ENCODE measurements at regions not wholly inside any gene's neighbourhood (a gene's known extent, or its start where the extent isn't known, plus 50 kb on each side); places are given as distances from the start of the nearest gene placed in this dataset.

DNA sequence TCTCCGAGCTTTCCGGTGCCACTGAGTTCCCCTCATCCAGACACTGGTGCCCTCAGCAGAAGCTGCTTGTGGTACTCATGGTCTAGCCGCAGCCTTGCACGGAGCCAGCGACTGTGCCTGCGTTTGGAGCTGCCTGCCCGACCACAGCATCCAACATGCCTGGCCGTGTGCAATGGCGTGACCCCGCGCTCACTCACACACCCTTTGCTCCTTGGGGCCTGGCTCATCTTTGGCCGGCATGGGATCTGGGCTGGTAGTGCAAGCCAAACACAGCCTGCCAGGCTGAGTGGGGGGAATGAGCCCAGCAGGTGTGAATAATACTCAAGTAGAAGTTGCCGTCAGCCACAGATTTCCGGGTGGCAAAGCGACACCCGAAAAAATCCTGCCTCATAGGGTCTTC is 1178.7 kb upstream of the GBE1 start:
- Histone ChIP-seq H3K9me3 (ENCODE audit: control insufficient read depth, low read length) (peaks cover 29% of the 10 kb centered on the region), H3K27ac (ENCODE audit: low read length, poor library complexity, severe bottlenecking) (no peak overlapping the region), H2AK5ac (ENCODE audit: low read length, severe bottlenecking) (no peak overlapping the region), H4K8ac (ENCODE audit: low read length) (no peak overlapping the region), H2BK5ac (ENCODE audit: low read depth, low read length, poor library complexity, severe bottlenecking) (no peak overlapping the region), H3K4me2 (ENCODE audit: low read length, poor library complexity, severe bottlenecking) (no peak overlapping the region), H3K23ac (ENCODE audit: low read length in 2 of 2) (no peak overlapping the region), H3K4me1 (ENCODE audit: control insufficient read depth, insufficient read depth, low read depth, low read length) (no peaks in the 10 kb centered on the region), H2BK120ac (ENCODE audit: low read depth, low read length) (no peak overlapping the region), H3K14ac (ENCODE audit: low read length in 2 of 2) (no peak overlapping the region), H2BK12ac (ENCODE audit: low read length in 2 of 2) (no peak overlapping the region), H3K4ac (ENCODE audit: low read depth in 1 of 2, low read length in 2 of 2) (no peak overlapping the region), H3K4me3 (ENCODE audit: insufficient read depth in 1 of 2, low read depth in 1 of 2, low read length in 2 of 2) (peak overlapping the region in 1 of 2 experiments; percentile 18), H3K9ac (ENCODE audit: low read length) (no peak overlapping the region), H2BK15ac (ENCODE audit: low read depth, poor library complexity, severe bottlenecking) (no peak overlapping the region), H3K18ac (ENCODE audit: low read depth in 1 of 2, low read length in 2 of 2) (no peak overlapping the region), H3K36me3 (ENCODE audit: control insufficient read depth in 1 of 2, insufficient read depth in 2 of 2, low read depth in 1 of 2, low read length in 2 of 2) (peaks cover 0 to 6% of the 10 kb centered on the region in 2 experiments), H2AFZ (ENCODE audit: low read depth, low read length) (no peak overlapping the region), H3K27me3 (ENCODE audit: control insufficient read depth in 1 of 2, insufficient read depth in 1 of 2, low read length in 2 of 2) (no peaks in the 10 kb centered on the region), H3K79me1 (replicated peaks; ENCODE audit: low read length, poor library complexity, severe bottlenecking) (no peaks in the 10 kb centered on the region), H4K91ac (ENCODE audit: low read length) (peak overlapping the region; percentile 3)
- no peak for DNase-seq
- WGBS = 94% methylated on average over 16 of the region's 16 CpGs

DNA sequence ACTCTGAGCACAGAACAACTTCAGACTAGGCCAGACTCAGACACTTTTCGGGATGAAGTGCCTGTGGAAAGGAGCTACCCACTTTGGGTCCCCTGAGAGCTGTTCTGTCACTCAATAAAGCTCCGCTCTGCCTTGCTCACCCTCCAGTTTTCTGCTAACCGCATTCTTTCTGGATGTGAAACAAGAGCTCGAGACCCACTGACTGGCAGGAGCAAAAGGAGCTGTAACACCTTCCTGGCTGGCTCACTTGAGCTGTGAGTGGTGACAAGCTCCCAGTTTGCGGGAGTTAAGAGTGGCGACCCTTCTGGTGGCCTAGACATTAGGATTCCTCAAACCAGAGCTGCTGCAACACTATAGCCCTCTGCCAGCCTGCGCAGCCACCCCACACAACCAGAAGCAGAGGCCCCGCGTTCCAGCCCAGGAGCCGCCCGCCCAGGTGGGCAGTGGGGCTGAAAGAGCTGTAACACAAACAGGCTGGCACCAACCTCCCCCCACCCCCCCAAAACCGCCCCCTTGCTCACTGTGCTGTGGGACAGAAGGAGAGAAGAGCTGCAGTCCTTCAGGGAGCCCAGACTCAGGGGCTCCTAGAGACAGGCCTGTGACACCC is 1178.1 kb upstream of the GBE1 start:
- Histone ChIP-seq H3K4me2 (ENCODE audit: low read length, poor library complexity, severe bottlenecking) (no peak overlapping the region), H3K4me3 (ENCODE audit: insufficient read depth in 1 of 2, low read depth in 1 of 2, low read length in 2 of 2) (no peak overlapping the region), H3K9ac (ENCODE audit: low read length) (no peak overlapping the region), H3K79me1 (replicated peaks; ENCODE audit: low read length, poor library complexity, severe bottlenecking) (no peaks in the 10 kb centered on the region), H3K4me1 (ENCODE audit: control insufficient read depth, insufficient read depth, low read depth, low read length) (no peaks in the 10 kb centered on the region), H3K9me3 (ENCODE audit: control insufficient read depth, low read length) (peaks cover 24% of the 10 kb centered on the region), H4K8ac (ENCODE audit: low read length) (no peak overlapping the region), H3K14ac (ENCODE audit: low read length in 2 of 2) (no peak overlapping the region), H3K27ac (ENCODE audit: low read length, poor library complexity, severe bottlenecking) (no peak overlapping the region), H2AFZ (ENCODE audit: low read depth, low read length) (no peak overlapping the region), H3K36me3 (ENCODE audit: control insufficient read depth in 1 of 2, insufficient read depth in 2 of 2, low read depth in 1 of 2, low read length in 2 of 2) (peaks cover 0 to 6% of the 10 kb centered on the region in 2 experiments), H2BK120ac (ENCODE audit: low read depth, low read length) (no peak overlapping the region), H3K23ac (ENCODE audit: low read length in 2 of 2) (no peak overlapping the region), H3K27me3 (ENCODE audit: control insufficient read depth in 1 of 2, insufficient read depth in 1 of 2, low read length in 2 of 2) (no peaks in the 10 kb centered on the region), H2BK12ac (ENCODE audit: low read length in 2 of 2) (no peak overlapping the region), H3K4ac (ENCODE audit: low read depth in 1 of 2, low read length in 2 of 2) (no peak overlapping the region), H3K18ac (ENCODE audit: low read depth in 1 of 2, low read length in 2 of 2) (no peak overlapping the region), H4K91ac (ENCODE audit: low read length) (no peak overlapping the region), H2AK5ac (ENCODE audit: low read length, severe bottlenecking) (no peak overlapping the region), H2BK15ac (ENCODE audit: low read depth, poor library complexity, severe bottlenecking) (no peak overlapping the region), H2BK5ac (ENCODE audit: low read depth, low read length, poor library complexity, severe bottlenecking) (no peak overlapping the region)
- no peak for DNase-seq
- 81% methylated on average over 12 of the region's 12 CpGs for WGBS

DNA sequence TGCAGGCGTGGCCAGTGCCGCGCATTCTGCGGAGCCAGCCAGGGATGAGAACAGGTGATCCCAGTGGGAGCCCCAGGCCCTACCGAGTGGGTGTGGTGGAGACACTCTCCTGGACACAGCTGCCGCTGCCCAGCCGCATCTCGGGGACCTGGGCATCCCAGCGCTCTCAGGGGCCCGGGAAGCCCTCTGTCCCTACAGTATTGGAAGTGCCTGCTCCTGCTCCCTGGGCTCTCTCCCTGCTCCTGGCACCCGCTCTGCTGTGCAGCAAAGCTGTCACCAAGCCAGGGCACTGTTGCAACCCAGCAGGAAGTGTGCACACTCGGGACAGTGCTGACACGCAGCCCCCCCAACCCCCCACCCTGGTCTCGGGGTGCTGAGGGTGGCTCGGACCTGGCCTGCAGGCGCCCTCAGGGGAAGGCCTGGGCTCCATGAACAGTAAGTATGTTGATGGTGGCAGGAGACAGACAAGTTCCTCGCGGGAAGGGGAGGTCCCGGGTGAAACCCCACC is 1177.4 kb upstream of the GBE1 start:
- no peak overlapping the region for H2BK120ac ChIP-seq (ENCODE audit: low read depth, low read length)
- no peak overlapping the region for H3K9ac ChIP-seq (ENCODE audit: low read length)
- no peak overlapping the region for H3K4me2 ChIP-seq (ENCODE audit: low read length, poor library complexity, severe bottlenecking)
- DNase-seq = no peak
- H2BK15ac ChIP-seq (ENCODE audit: low read depth, poor library complexity, severe bottlenecking) = no peak overlapping the region
- no peak overlapping the region for H4K8ac ChIP-seq (ENCODE audit: low read length)
- H3K9me3 ChIP-seq (ENCODE audit: control insufficient read depth, low read length) = peaks cover 18% of the 10 kb centered on the region
- H2BK5ac ChIP-seq (ENCODE audit: low read depth, low read length, poor library complexity, severe bottlenecking) = no peak overlapping the region
- H3K4me3 ChIP-seq (ENCODE audit: insufficient read depth in 1 of 2, low read depth in 1 of 2, low read length in 2 of 2) = no peak overlapping the region
- H2BK12ac ChIP-seq (ENCODE audit: low read length in 2 of 2) = no peak overlapping the region
- H3K18ac ChIP-seq (ENCODE audit: low read depth in 1 of 2, low read length in 2 of 2) = no peak overlapping the region
- peaks cover 0 to 6% of the 10 kb centered on the region in 2 experiments for H3K36me3 ChIP-seq (ENCODE audit: control insufficient read depth in 1 of 2, insufficient read depth in 2 of 2, low read depth in 1 of 2, low read length in 2 of 2)
- H4K91ac ChIP-seq (ENCODE audit: low read length) = no peak overlapping the region
- no peak overlapping the region for H3K4ac ChIP-seq (ENCODE audit: low read depth in 1 of 2, low read length in 2 of 2)
- no peak overlapping the region for H3K27ac ChIP-seq (ENCODE audit: low read length, poor library complexity, severe bottlenecking)
- no peaks in the 10 kb centered on the region for H3K4me1 ChIP-seq (ENCODE audit: control insufficient read depth, insufficient read depth, low read depth, low read length)
- WGBS = 88% methylated on average over 18 of the region's 19 CpGs
- H3K23ac ChIP-seq (ENCODE audit: low read length in 2 of 2) = no peak overlapping the region
- H3K14ac ChIP-seq (ENCODE audit: low read length in 2 of 2) = no peak overlapping the region
- no peak overlapping the region for H2AK5ac ChIP-seq (ENCODE audit: low read length, severe bottlenecking)
- H3K79me1 ChIP-seq (replicated peaks; ENCODE audit: low read length, poor library complexity, severe bottlenecking) = no peaks in the 10 kb centered on the region
- no peaks in the 10 kb centered on the region for H3K27me3 ChIP-seq (ENCODE audit: control insufficient read depth in 1 of 2, insufficient read depth in 1 of 2, low read length in 2 of 2)
- no peak overlapping the region for H2AFZ ChIP-seq (ENCODE audit: low read depth, low read length)

DNA sequence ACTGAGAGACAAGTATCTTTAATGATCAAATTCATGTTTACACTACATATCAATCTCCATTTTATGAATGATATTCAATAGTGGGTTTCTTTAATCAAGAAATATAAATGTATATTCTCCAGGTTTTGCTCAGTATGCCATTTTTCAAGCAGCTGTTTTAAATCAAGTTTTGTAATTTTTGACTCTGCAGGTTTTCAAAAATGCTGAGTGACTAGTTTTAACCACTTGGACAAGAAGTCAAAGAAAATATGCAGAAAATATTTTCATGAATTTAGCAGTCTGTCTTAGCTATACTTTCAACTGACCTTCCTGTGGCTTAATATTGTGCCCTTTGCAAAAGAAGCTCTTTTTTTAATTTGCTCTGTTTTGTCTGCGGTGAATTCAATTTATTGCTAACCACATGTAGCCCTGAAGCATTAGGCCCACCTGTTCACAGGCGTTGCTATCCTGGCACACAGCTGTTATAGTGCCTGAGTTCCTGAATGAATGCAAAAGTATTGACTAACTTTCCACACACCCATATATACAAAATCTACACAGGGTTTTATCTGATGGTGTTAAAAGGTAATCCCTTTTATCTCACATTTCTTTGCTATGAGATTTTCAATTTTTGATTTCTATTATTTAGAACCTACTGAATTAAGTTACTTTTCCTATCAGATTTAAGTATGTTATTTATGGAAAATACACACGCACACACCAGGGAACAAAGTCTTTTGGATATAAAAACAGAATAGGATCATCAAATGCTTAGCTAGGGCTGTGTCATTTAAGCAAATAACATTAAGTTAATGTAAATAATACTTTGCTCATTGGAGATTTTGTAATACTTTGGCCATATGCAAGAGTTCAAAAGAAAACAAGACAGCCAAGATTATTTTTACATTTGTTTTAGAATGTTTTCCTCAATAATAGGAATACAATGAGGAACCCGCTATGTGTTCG is 1166.1 kb upstream of the GBE1 start:
- Histone ChIP-seq H2BK15ac (ENCODE audit: low read depth, poor library complexity, severe bottlenecking) (no peak overlapping the region), H3K9me3 (ENCODE audit: control insufficient read depth, low read length) (peaks cover 5% of the 10 kb centered on the region), H2BK120ac (ENCODE audit: low read depth, low read length) (no peak overlapping the region), H3K4me1 (ENCODE audit: control insufficient read depth, insufficient read depth, low read depth, low read length) (no peaks in the 10 kb centered on the region), H3K14ac (ENCODE audit: low read length in 2 of 2) (no peak overlapping the region), H2AFZ (ENCODE audit: low read depth, low read length) (no peak overlapping the region), H3K18ac (ENCODE audit: low read depth in 1 of 2, low read length in 2 of 2) (no peak overlapping the region), H3K36me3 (ENCODE audit: control insufficient read depth in 1 of 2, insufficient read depth in 2 of 2, low read depth in 1 of 2, low read length in 2 of 2) (no peaks in the 10 kb centered on the region), H4K91ac (ENCODE audit: low read length) (no peak overlapping the region), H3K79me1 (replicated peaks; ENCODE audit: low read length, poor library complexity, severe bottlenecking) (no peaks in the 10 kb centered on the region), H2AK5ac (ENCODE audit: low read length, severe bottlenecking) (no peak overlapping the region), H4K8ac (ENCODE audit: low read length) (no peak overlapping the region), H3K27me3 (ENCODE audit: control insufficient read depth in 1 of 2, insufficient read depth in 1 of 2, low read length in 2 of 2) (no peaks in the 10 kb centered on the region), H2BK12ac (ENCODE audit: low read length in 2 of 2) (no peak overlapping the region), H3K4me3 (ENCODE audit: insufficient read depth in 1 of 2, low read depth in 1 of 2, low read length in 2 of 2) (no peak overlapping the region), H3K4ac (ENCODE audit: low read depth in 1 of 2, low read length in 2 of 2) (no peak overlapping the region), H3K23ac (ENCODE audit: low read length in 2 of 2) (no peak overlapping the region), H3K4me2 (ENCODE audit: low read length, poor library complexity, severe bottlenecking) (no peak overlapping the region), H2BK5ac (ENCODE audit: low read depth, low read length, poor library complexity, severe bottlenecking) (no peak overlapping the region), H3K9ac (ENCODE audit: low read length) (no peak overlapping the region), H3K27ac (ENCODE audit: low read length, poor library complexity, severe bottlenecking) (no peak overlapping the region)
- no peak for DNase-seq
- 55% methylated on average over 2 of the region's 5 CpGs for WGBS

Measured in mesenchymal stem cell (in vitro differentiated cells and primary cell).